ENCODE measurements at regions not wholly inside any gene's neighbourhood (a gene's known extent, or its start where the extent isn't known, plus 50 kb on each side); places are given as distances from the start of the nearest gene placed in this dataset.
A peak's percentile ranks its signal among the peaks of the same experiment; 100 is the strongest.
"Not testable (repeated sequence)": the region's sequence is repeated elsewhere in the genome, so short reads cannot be mapped to it uniquely, and the experiment has no call there.

- not testable (repeated sequence) for FAIRE-seq
These were observed 89.8 kb upstream of the DDHD1 start for GRCh38 chr14:53242898-53243297.

DNA sequence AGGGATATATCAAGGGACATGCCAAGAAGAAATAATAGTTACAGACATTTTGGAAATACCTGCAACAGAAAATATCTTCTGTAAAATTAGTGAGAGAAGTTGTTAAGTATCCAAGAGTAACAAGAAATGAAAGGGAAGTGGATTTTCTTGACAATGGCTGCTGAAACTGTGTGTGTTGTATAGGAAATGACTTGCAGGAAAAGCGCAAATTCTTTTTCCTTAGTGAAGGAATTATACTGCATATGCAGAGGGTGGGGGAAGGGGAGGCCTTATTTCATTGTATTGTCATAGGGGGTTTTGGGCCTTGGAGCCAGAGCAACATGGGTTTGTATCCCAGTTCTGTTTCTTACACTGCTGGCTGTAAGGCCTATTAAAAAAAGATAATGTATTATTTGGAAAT lies 84.4 kb upstream of the DDHD1 start:
- FAIRE-seq, result no peak

- FAIRE-seq, result no peak
These were observed 83.6 kb upstream of the DDHD1 start for GRCh38 chr14:53236708-53237107.

DNA sequence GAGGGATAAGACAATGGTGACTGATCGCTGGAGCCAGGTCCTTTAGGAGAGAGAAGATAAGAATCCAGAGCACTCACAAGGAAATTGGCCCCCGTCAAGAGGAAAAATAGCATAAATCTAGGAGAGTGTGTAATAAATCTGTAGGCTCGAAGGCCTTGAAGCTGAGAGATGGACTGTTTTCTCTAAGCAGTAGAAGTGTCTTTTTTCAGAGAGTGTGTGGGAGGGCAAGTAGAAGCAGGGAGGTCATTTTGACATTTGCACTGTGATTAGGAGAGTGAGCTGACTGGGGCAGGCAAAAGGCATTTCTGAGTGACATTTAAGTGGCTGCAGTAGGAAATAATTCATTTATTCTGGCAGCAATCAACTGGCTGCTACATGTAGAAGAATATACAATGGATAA lies 78.0 kb upstream of the DDHD1 start:
- no peak for FAIRE-seq

DNA sequence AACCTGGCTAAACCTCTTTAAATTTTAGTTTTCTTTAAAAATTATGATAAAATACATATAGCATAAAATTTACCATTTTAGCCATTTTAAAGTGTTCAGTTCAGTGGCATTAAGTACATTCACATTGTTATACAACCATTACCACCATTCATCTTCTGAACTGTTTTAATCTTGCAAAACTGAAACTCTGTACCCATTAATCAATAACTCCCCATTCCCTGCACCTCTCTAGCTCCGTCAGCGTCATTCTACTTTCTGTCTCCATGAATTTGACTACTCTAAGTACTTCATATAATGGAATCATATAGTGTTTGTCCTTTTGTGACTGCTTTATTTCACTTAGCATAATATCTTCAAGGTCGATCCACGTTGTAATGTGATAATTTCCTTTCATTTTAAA lies 75.8 kb upstream of the DDHD1 start:
- no peak for FAIRE-seq

- no peak for FAIRE-seq
These were observed 74.1 kb upstream of the DDHD1 start for GRCh38 chr14:53227154-53227718.

DNA sequence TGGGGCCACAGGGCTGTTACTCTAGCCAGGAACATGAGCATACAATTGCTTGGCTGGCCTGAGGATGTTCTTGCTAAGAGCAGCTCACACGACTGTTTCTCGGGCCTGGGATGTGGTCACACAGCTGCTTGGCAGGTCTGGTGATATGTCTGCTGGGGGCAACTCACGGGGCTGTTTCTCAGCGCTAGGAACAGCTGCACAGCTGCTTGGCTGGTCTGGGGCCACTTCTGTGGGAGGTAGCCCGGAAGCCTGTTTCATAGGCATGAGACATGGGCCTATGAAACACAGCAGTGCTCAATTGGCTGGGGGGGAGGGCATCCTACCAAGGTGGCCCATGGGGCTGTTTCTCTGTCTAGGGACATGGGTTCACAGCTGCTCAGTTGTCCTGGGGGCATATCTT lies 73.4 kb upstream of the DDHD1 start:
- FAIRE-seq, result no peak

GRCh38 chr14:53220914-53221313 lies 67.8 kb upstream of the DDHD1 start:
- FAIRE-seq, result no peak

DNA sequence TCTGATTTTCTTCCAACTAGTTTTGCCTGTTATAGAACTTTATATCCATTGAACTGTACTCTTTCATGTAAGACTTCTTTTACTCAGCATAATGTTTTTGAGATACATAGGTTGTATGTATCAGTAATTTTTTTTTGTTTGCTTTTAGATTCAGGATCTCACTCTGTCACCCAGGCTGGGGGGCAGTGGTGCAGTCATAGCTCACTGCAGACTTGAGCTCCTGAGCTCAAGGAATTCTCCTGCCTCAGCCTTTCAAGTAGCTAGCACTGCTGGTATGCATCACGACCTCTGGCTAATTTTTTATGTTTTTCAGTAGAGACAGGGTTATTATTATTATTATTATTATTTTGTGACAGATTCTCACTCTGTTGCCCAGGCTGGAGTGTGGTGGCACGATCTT lies 65.0 kb upstream of the DDHD1 start:
- FAIRE-seq, result no peak

DNA sequence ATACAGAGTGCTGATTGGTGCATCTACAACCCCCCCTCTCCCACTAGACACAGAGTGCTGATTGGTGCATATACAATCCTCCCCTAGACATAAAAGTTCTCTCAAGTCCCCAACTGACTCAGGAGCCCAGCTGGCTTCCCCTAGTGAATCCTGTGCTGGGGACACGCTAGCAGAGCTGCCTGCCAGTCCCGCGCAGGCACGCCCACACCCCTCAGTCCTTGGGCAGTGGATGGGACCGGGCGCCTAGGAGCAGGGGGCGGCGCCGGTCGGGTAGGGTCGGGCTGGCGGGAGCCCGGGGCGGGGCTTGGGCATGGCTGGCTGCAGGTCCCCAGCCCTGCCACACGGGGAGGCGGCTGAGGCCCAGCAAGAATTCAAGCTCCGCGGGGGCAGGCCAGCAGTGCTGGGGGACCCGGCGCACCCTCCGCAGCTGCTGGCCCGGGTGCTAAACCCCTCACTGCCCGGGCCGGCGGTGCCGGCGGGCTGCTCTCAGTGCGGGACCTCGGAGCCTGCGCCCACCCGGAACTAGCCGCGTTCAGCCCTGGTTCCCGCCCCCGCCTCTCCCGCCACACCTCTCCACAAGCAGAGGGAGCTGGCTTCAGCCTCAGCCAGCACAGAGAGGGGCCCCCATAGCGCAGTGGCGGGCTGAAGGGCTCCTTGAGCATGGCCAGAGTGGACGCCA lies 64.3 kb upstream of the DDHD1 start:
- FAIRE-seq, result no peak

DNA sequence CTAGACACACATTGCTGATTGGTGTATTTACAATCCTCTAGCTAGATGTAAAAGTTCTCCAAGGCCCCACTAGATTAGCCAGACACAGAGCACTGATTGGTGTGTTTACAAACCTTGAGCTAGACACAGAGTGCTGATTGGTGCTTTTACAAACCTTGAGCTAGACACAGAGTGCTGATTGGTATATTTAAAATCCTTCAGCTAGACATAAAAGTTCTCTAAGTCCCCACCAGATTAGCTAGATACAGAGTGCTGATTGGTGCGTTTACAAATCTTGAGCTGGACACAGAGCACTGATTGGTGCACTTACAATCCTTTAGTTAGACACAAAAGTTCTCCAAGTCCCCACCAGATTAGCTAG lies 63.8 kb upstream of the DDHD1 start:
- FAIRE-seq, result not testable (repeated sequence)

GRCh38 chr14:53216478-53216877 lies 63.4 kb upstream of the DDHD1 start:
- FAIRE-seq, result not testable (repeated sequence)

GRCh38 chr14:53215101-53215500 lies 62.0 kb upstream of the DDHD1 start:
- FAIRE-seq, result no peak

GRCh38 chr14:53214384-53214783 lies 61.3 kb upstream of the DDHD1 start:
- no peak for FAIRE-seq

- FAIRE-seq, result no peak
These were observed 60.6 kb upstream of the DDHD1 start for GRCh38 chr14:53213761-53214160.

GRCh38 chr14:53209370-53209769 lies 56.2 kb upstream of the DDHD1 start:
- FAIRE-seq, result peak; percentile 5
